AG10803 (cell line): ENCODE measurements at regions not wholly inside any gene's neighbourhood (a gene's known extent, or its start where the extent isn't known, plus 50 kb on each side); places are given as distances from the start of the nearest gene placed in this dataset.
"Not testable (repeated sequence)": the region's sequence is repeated elsewhere in the genome, so short reads cannot be mapped to it uniquely, and the experiment has no call there.

Experiments used
- DNase-seq: peaks from one replicate; pipeline ENCODE4 v3.0.0; 2010; ENCODE audit warnings: low read depth
- H3K4me3 ChIP-seq: 2 replicates; pipeline ENCODE4 v1.5.1; 2011; ENCODE audit warnings: mild to moderate bottlenecking, low read length, control low read depth
- CTCF ChIP-seq: conservative IDR thresholded peaks from 2 replicates; pipeline ENCODE4 v1.5.1; 2011; ENCODE audit warnings: mild to moderate bottlenecking, low read length, control low read depth, inconsistent platforms

- DNase-seq = no peak
- no peak for TF ChIP-seq CTCF
- no peak overlapping the region for H3K4me3 ChIP-seq
Measured at GRCh38 chr9:103226647-103227013, 231.5 kb downstream of the CYLC2 start.

GRCh38 chr9:103237571-103238109 is 242.5 kb downstream of the CYLC2 start:
- H3K4me3 ChIP-seq, DNase-seq: not testable (repeated sequence)

- no peak for TF ChIP-seq CTCF
- DNase-seq = no peak
Measured at GRCh38 chr9:103242025-103242424, 246.9 kb downstream of the CYLC2 start.

GRCh38 chr9:103242486-103242885 is 247.4 kb downstream of the CYLC2 start:
- no peak overlapping the region for H3K4me3 ChIP-seq
- DNase-seq = no peak
- TF ChIP-seq CTCF = no peak

More at GRCh38 chr9:103242025-103242424, 246.9 kb downstream of the CYLC2 start:
- H3K4me3 ChIP-seq = no peak overlapping the region

GRCh38 chr9:103243553-103243952 is 248.4 kb downstream of the CYLC2 start:
- H3K4me3 ChIP-seq = no peak overlapping the region
- no peak for TF ChIP-seq CTCF
- no peak for DNase-seq

- no peak overlapping the region for H3K4me3 ChIP-seq
- DNase-seq = no peak
- no peak for TF ChIP-seq CTCF
Measured at GRCh38 chr9:103245369-103245768, 250.2 kb downstream of the CYLC2 start.

GRCh38 chr9:103261951-103262350 is 266.8 kb downstream of the CYLC2 start:
- no peak for TF ChIP-seq CTCF
- DNase-seq = no peak
- no peak overlapping the region for H3K4me3 ChIP-seq

GRCh38 chr9:103266064-103266463 is 270.9 kb downstream of the CYLC2 start:
- DNase-seq = no peak
- TF ChIP-seq CTCF = no peak

More at GRCh38 chr9:103266064-103266463, 270.9 kb downstream of the CYLC2 start:
- H3K4me3 ChIP-seq = no peak overlapping the region
